ENCODE measurements at regions not wholly inside any gene's neighbourhood (a gene's known extent, or its start where the extent isn't known, plus 50 kb on each side); places are given as distances from the start of the nearest gene placed in this dataset.

- TF ChIP-seq SP1 (IDR thresholded peaks at IDR 0.05; ENCODE audit: low read depth, low read length), result no peak
Measured at GRCh38 chr5:109250533-109251329, 159.0 kb downstream of the PJA2 start (continued).

DNA sequence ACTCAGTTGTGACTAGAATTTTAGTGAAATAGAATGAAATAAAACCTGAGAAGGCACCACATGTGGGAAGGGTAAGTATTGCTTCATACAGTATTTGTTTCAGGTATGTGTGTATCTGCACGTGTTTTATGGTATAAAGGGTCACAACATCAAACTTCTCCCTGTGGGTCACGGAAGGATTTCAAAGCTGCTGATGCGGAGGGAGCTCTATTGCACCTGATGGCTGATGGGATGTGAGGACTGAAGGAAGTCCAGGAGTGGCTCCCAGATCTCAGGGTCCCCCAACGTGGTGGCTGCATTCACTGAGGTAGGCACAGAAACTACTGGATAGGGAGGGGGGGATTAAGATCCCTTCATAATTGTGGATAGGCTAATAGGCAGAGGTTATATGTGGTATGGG lies 159.7 kb downstream of the PJA2 start:
- 70% methylated on average over 4 of the region's 4 CpGs for WGBS (ENCODE audit: insufficient coverage, insufficient replicate concordance, low lambda C conversion rate, missing lambda C conversion rate)
- no peaks in the 10 kb centered on the region for H4K20me1 ChIP-seq (ENCODE audit: control insufficient read depth, insufficient read depth)
- DNase-seq (ENCODE audit: low read depth, low spot score) (no peak), ATAC-seq (no peak), FAIRE-seq (no peak)
- POLR2A ChIA-PET, result no interaction called here
- BruUV-seq (replicated peaks), result no TSS peak
- peaks cover 10% of the 10 kb centered on the region; the same call in 2 of the 3 replicates for H3K9me3 ChIP-seq (replicated peaks; ENCODE audit: control insufficient read depth, insufficient read depth, low read length)
- no peak overlapping the region for H3K4me2 ChIP-seq (ENCODE audit: control insufficient read depth, insufficient read depth)
- H3K79me2 ChIP-seq (ENCODE audit: control insufficient read depth, insufficient read depth, low read length), result no peaks in the 10 kb centered on the region
- RAD21 ChIA-PET (ENCODE audit: unreplicated experiment), result no interaction called here
- no peak overlapping the region for H3K27ac ChIP-seq (ENCODE audit: control insufficient read depth, insufficient read depth)
- CTCF ChIA-PET, result no interaction called here
- H2AFZ ChIP-seq (ENCODE audit: control insufficient read depth, low read depth, low read length), result no peak overlapping the region
- peaks cover 12% of the 10 kb centered on the region for H3K4me1 ChIP-seq (ENCODE audit: control insufficient read depth, insufficient read depth, low read length)
- SMC1A ChIA-PET (ENCODE audit: uncharacterized antibody, unreplicated experiment), result no interaction called here
- H3K36me3 ChIP-seq (ENCODE audit: control insufficient read depth in 2 of 2, insufficient read depth in 2 of 2, low read length in 1 of 2), result no peaks in the 10 kb centered on the region
- H3K27me3 ChIP-seq (replicated peaks in 1 of 2; ENCODE audit: control insufficient read depth in 2 of 2, insufficient read depth in 2 of 2, low read length in 1 of 2), result no peaks in the 10 kb centered on the region
- no peak overlapping the region for H3K9ac ChIP-seq (ENCODE audit: control insufficient read depth, insufficient read depth, low read length)
- in situ Hi-C loops (cut with MboI), result no loop called here
- intact Hi-C loops (cut with micrococcal nuclease; ENCODE audit: unreplicated experiment), result no loop called here
- TF ChIP-seq, protein P1, sequence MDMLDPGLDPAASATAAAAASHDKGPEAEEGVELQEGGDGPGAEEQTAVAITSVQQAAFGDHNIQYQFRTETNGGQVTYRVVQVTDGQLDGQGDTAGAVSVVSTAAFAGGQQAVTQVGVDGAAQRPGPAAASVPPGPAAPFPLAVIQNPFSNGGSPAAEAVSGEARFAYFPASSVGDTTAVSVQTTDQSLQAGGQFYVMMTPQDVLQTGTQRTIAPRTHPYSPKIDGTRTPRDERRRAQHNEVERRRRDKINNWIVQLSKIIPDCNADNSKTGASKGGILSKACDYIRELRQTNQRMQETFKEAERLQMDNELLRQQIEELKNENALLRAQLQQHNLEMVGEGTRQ (IDR thresholded peaks at IDR 0.05; ENCODE audit: borderline replicate concordance, low read depth, low read length), result no peak
- TF ChIP-seq EED (IDR thresholded peaks at IDR 0.05; ENCODE audit: low read depth) (no peak), RAD21 (IDR thresholded peaks at IDR 0.05; ENCODE audit: insufficient read depth, low read depth, low read length) (no peak), FOXM1 (IDR thresholded peaks at IDR 0.05; ENCODE audit: low read depth, low read length) (no peak), RBBP5 (conservative IDR thresholded peaks at IDR 0.05) (no peak), ZNF384 (IDR thresholded peaks at IDR 0.05; ENCODE audit: borderline replicate concordance, low read depth, low read length) (no peak), ASH2L (IDR thresholded peaks at IDR 0.05; ENCODE audit: borderline replicate concordance, low read depth) (no peak)
- no peak overlapping the region for H3K4me3 ChIP-seq
